ENCODE measurements at regions not wholly inside any gene's neighbourhood (a gene's known extent, or its start where the extent isn't known, plus 50 kb on each side); places are given as distances from the start of the nearest gene placed in this dataset.
A peak's percentile ranks its signal among the peaks of the same experiment; 100 is the strongest.

GRCh38 chr10:108208732-108209131, 1044.2 kb upstream of the SORCS1 start:
- no peak for DNase-seq (ENCODE audit: low read depth in 3 of 3, low spot score in 2 of 3)

DNA sequence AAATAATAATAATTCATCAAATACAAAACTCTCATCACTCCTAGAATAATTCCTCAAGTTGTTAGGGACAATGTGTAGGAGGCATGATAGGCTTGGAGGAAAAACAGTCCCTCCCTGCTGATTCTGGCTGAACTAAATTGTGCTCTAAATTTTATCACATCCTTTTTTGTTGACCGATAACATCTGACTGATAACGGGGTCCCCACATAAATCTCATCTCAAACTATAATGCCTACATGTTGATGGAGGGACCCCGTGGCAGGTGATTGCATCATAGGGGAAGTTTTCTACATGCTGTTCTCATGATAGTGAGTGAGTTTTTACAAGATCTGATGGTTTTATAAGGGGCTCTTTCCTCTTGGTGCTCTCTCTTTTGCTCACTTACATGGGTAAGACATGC, 1043.5 kb upstream of the SORCS1 start:
- DNase-seq (ENCODE audit: low read depth in 3 of 3, low spot score in 2 of 3) = no peak

DNA sequence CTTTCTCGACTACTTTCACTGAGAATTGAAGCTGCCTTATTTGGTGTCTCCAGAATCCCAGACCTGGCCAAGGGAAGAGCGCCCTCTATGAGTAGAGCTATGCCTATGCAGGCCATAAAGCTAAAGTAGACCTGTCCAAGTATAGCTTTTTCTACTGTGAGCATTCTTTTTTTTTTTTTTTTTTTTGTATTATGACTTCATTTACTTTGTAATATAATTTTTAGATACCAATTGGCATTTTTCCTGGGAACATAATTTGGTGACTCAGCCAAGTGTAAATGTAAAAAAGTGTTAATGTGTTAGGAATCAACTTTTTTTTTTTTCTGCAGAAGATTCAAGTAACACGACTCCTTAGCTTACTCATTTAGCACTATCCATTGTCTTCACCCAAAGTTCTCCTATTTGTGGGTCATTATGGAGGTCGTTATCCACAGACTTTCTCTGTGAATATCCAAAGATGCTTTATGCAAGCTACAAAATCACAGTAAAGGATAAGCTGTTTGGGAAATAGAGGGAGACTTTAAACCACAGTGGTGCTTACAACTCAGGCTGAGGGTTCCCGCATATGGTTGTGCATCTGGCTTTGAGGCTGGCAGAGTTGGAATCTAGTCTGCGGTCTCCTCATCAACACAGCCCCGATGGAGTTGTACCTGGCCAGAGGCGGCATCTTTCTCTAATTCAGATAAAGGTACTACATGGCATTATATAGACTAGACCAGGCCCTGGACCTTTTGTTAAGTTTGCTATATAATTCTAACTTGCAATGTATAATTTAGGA, 1040.2 kb upstream of the SORCS1 start:
- DNase-seq (ENCODE audit: low read depth in 3 of 3, low spot score in 2 of 3) = peak in 2 of 3 donors; percentile 26 to 47

DNA sequence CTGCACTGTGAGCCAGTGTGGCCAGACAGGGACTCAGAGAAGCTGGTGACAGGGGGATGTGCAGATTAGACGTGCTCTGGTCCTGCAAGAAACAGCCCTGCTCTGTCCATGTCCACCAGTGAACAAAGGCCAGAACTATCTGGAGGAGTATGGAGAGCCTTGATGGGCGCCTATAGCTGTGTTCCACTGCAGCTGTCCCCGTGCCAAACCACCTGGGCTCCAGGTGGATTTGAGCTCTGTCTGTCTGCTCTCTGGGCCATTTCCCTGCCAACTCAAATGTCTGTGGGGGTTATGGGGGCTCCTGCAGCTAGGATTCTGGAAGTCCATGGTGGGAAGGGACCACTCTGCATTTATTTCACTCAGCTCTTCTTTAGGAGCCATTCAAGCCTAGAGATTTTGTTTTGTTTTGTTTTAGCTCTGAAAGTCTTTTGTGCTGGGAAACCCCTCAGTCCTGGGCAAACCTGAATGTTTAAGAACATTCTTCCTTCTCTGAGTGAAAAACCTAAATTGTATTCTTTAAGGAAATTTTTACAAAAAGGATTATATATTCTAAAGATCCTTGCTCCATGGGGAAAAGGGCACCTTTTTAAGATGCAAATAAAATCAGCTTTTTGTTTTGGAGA, 1039.5 kb upstream of the SORCS1 start:
- DNase-seq (ENCODE audit: low read depth in 3 of 3, low spot score in 2 of 3) = no peak

- no peak for DNase-seq (ENCODE audit: low read depth in 3 of 3, low spot score in 2 of 3)
Observed at GRCh38 chr10:108187408-108188012, 1023.0 kb upstream of the SORCS1 start.

GRCh38 chr10:108184114-108184513, 1019.6 kb upstream of the SORCS1 start:
- no peak for DNase-seq (ENCODE audit: low read depth in 3 of 3, low spot score in 2 of 3)

- no peak for DNase-seq (ENCODE audit: low read depth in 3 of 3, low spot score in 2 of 3)
Observed at GRCh38 chr10:108180878-108181277, 1016.4 kb upstream of the SORCS1 start.

- no peak for DNase-seq (ENCODE audit: low read depth in 3 of 3, low spot score in 2 of 3)
Observed at GRCh38 chr10:108169846-108170245, 1005.3 kb upstream of the SORCS1 start.

GRCh38 chr10:108167766-108168165, 1003.3 kb upstream of the SORCS1 start:
- DNase-seq (ENCODE audit: low read depth in 3 of 3, low spot score in 2 of 3) = no peak

- no peak for DNase-seq (ENCODE audit: low read depth in 3 of 3, low spot score in 2 of 3)
Observed at GRCh38 chr10:108166401-108166800, 1001.9 kb upstream of the SORCS1 start.

DNA sequence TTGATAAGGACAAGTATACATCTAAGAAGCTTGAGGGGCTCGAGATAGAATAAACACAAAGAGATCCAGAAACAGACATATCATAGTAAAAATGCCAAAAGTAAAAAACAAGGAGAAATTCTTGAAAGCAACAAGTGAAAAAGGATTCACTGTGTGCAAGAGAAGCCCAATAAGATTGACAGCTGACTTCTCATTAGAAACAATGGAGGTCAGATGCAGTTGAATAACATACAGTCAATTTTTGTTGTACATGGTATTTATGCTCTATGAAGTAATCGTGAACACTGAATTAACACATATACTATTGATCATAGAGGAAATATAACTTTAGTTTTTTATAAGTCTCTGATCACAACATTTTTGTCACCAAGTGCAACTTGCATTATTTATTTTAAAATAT, 982.8 kb upstream of the SORCS1 start:
- DNase-seq (ENCODE audit: low read depth in 3 of 3, low spot score in 2 of 3) = no peak

DNA sequence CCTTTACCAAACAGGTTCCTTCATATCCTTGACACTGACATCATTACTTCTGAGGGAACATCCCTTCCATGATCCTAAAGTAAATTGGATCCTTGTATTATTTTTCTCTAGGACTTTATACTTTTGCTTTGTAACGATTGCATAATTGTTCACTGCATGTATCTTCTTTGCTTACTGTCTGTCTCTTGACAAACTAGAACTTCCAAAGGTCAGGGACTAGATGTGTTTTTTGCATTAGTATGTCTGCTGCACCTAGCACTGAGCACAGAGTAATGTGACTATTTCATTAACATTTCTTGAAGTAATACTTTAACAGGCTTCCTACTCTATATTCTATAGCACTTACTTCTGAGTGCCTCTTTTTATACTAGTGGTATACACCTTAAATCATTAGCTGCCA, 976.6 kb upstream of the SORCS1 start:
- no peak for DNase-seq (ENCODE audit: low read depth in 3 of 3, low spot score in 2 of 3)

DNA sequence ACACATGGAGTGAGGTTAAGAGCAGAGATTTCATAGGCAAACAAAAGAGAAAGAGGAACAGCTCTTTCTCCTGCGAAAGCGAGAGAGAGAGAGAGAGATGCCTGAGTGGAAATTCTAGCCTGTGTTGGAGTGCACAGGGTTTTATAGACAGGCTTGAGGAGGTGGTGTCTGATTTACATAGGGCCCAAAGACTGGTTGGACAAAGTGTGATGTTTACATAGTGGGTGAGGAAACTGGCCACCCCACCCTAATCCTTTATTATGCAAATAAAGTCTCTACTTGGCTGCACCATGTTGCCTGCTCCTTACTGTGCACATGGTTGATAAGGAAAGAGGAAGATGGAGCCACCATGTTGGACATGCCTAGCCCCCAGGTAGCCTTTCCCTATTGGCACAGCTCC, 967.8 kb upstream of the SORCS1 start:
- DNase-seq (ENCODE audit: low read depth in 3 of 3, low spot score in 2 of 3) = no peak

GRCh38 chr10:108130575-108130974, 966.1 kb upstream of the SORCS1 start:
- DNase-seq (ENCODE audit: low read depth in 3 of 3, low spot score in 2 of 3) = no peak

- no peak for DNase-seq (ENCODE audit: low read depth in 3 of 3, low spot score in 2 of 3)
Observed at GRCh38 chr10:108112218-108112617, 947.7 kb upstream of the SORCS1 start.

- no peak for DNase-seq (ENCODE audit: low read depth in 3 of 3, low spot score in 2 of 3)
Observed at GRCh38 chr10:108104551-108105156, 940.1 kb upstream of the SORCS1 start.

GRCh38 chr10:108097258-108097657, 932.8 kb upstream of the SORCS1 start:
- DNase-seq (ENCODE audit: low read depth in 3 of 3, low spot score in 2 of 3) = no peak

GRCh38 chr10:108095932-108096925, 931.7 kb upstream of the SORCS1 start:
- no peak for DNase-seq (ENCODE audit: low read depth in 3 of 3, low spot score in 2 of 3)

- DNase-seq (ENCODE audit: low read depth in 3 of 3, low spot score in 2 of 3) = no peak
Observed at GRCh38 chr10:108090476-108091215, 926.1 kb upstream of the SORCS1 start.

DNA sequence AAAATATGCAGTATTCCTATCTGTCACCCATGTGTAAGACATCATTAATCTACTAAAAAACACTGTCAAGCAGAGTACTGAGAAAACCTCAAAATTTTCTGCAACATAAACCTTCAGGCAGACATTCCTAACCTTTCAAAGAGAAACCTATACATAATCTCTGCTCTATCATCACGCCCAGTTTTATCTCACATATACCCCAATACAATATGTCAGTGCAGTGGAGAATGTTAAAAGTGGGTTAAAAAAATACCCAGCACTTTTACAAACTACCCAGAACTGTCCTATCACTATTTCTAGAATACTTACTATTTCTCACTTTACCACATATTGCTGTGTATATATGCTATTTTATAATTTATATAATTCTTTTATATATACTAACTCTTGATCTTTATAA, 922.0 kb upstream of the SORCS1 start:
- DNase-seq (ENCODE audit: low read depth in 3 of 3, low spot score in 2 of 3) = no peak

Measured in right renal cortex interstitium (tissue), 3 donors.